Calu3 (cell line): ENCODE measurements at regions not wholly inside any gene's neighbourhood (a gene's known extent, or its start where the extent isn't known, plus 50 kb on each side); places are given as distances from the start of the nearest gene placed in this dataset.
"Not testable (repeated sequence)": the region's sequence is repeated elsewhere in the genome, so short reads cannot be mapped to it uniquely, and the experiment has no call there.

Experiments used
- BruUV-seq: library from RNA; stranded (reverse); fragments of 400-500 nt; replicated peaks from 2 replicates; lab custom pipeline; 2021; lab: Mats Ljungman, UMichigan
- CTCF ChIA-PET: fragments of 300-600 bp; sonication (Branson Sonifier 250); formaldehyde crosslinking; loops from one replicate; lab custom pipeline; 2022; ENCODE audit warnings: antibody characterized with exemption; lab: Charles Lee
- DNase-seq: peaks from one replicate; pipeline ENCODE4 v3.0.0; 2022
- H3K27ac Mint-ChIP-seq: one replicate; pipeline ENCODE4 v1.8.0; 2022; ENCODE audit warnings: mixed read lengths; ENCODE audit not compliant: unreplicated experiment
- H3K27me3 Mint-ChIP-seq: one replicate; pipeline ENCODE4 v1.8.0; 2022; ENCODE audit warnings: mixed read lengths; ENCODE audit not compliant: unreplicated experiment
- H3K36me3 Mint-ChIP-seq: one replicate; pipeline ENCODE4 v1.8.0; 2022; ENCODE audit warnings: mild to moderate bottlenecking, moderate library complexity, mixed read lengths; ENCODE audit not compliant: insufficient read depth, unreplicated experiment
- H3K4me1 Mint-ChIP-seq: one replicate; pipeline ENCODE4 v1.8.0; 2022; ENCODE audit warnings: mild to moderate bottlenecking, low read depth, mixed read lengths; ENCODE audit not compliant: unreplicated experiment
- H3K4me3 Mint-ChIP-seq: one replicate; pipeline ENCODE4 v1.8.0; 2022; ENCODE audit warnings: mild to moderate bottlenecking, low read depth, moderate library complexity, mixed read lengths; ENCODE audit not compliant: unreplicated experiment
- H3K9me3 Mint-ChIP-seq: one replicate; pipeline ENCODE4 v1.8.0; 2022; ENCODE audit warnings: low read depth, mixed read lengths; ENCODE audit not compliant: unreplicated experiment
- intact Hi-C: fragments of 100-400 bp; cut with micrococcal nuclease; formaldehyde crosslinking; loops from one replicate; pipeline ENCODE4 v1.10.0; 2022; ENCODE audit not compliant: unreplicated experiment

DNA sequence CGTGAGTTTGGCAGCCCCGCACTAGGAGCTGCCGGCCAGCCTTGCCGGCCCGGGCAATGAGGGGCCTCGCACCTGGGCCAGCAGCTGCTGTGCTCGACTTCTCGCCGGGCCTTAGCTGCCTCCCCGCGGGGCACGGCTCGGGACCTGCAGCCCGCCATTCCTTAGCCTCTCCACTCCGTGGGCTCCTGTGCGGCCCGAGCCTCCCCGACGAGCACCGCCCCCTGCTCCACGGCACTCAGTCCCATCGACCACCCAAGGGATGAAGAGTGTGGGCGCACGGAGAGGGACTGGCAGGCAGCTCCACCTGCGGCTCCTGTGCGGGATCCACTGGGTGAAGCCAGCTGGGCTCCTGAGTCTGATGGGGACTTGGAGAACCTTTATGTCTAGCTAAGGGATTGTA lies 51.4 kb upstream of the CLEC6A start:
- H3K36me3 Mint-ChIP-seq, DNase-seq, H3K4me1 Mint-ChIP-seq, BruUV-seq, H3K27ac Mint-ChIP-seq, CTCF ChIA-PET, H3K4me3 Mint-ChIP-seq, H3K9me3 Mint-ChIP-seq: not testable (repeated sequence)
- intact Hi-C loops = loop anchor here (10.0 kb wide), 1 partner anchor 50 kb away; the partner anchor contains the start of gene CLEC6A
- peaks cover 49% of the 10 kb centered on the region for H3K27me3 Mint-ChIP-seq
